ENCODE measurements at regions not wholly inside any gene's neighbourhood (a gene's known extent, or its start where the extent isn't known, plus 50 kb on each side); places are given as distances from the start of the nearest gene placed in this dataset.

- TF ChIP-seq POLR2AphosphoS5 (IDR thresholded peaks at IDR 0.05; ENCODE audit: low read depth) (no peak), GABPA (IDR thresholded peaks at IDR 0.05; ENCODE audit: low read depth) (no peak)
Measured at GRCh38 chr12:98146043-98146442, 369.3 kb upstream of the TMPO start.

Data from HL-60 (cell line).